ENCODE measurements at regions not wholly inside any gene's neighbourhood (a gene's known extent, or its start where the extent isn't known, plus 50 kb on each side); places are given as distances from the start of the nearest gene placed in this dataset.

- no peak for TF ChIP-seq ZFX (IDR thresholded peaks at IDR 0.05)
- TF ChIP-seq CTCF (IDR thresholded peaks at IDR 0.05 in 2 of 3, conservative IDR thresholded peaks at IDR 0.05 in 1 of 3; ENCODE audit: borderline replicate concordance in 1 of 3, insufficient read depth in 1 of 3, low read depth in 2 of 3, low read length in 2 of 3), result no peak
- no peak for TF ChIP-seq POLR2AphosphoS5 (IDR thresholded peaks at IDR 0.05; ENCODE audit: low read depth, low read length)
- TF ChIP-seq SRF (IDR thresholded peaks at IDR 0.05; ENCODE audit: low read depth), result no peak
- no peak for TF ChIP-seq REST (IDR thresholded peaks at IDR 0.05; ENCODE audit: low read depth)
Measured at GRCh38 chr12:46891306-46891705, 65.5 kb upstream of the SLC38A4 start.
